ENCODE measurements at regions not wholly inside any gene's neighbourhood (a gene's known extent, or its start where the extent isn't known, plus 50 kb on each side); places are given as distances from the start of the nearest gene placed in this dataset.

DNA sequence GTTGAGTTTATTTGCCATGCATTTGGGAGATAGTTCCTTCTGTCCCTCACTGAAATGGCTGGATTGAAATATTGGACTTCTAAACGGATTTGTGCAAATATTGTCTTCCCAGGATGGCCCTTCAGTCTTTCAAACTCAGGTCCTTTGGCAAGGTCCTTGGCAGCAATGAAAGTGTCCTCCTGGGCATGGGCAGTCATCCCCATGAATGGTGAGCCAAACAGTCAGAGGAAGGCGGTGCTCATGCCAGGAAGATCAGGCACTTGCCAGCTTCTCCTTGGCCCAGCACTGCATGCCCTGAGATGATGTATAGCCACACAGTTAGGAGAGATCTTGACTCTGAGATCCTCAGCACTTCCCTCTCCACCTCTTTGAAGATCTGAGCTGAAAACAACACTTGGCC is 221.4 kb upstream of the KLF4 start:
- H3F3A ChIP-seq (ENCODE audit: control insufficient read depth, insufficient read depth) = no peaks in the 10 kb centered on the region
- H3K4me2 ChIP-seq (ENCODE audit: low read length) = no peak overlapping the region
- no peaks in the 10 kb centered on the region for H4K20me1 ChIP-seq (ENCODE audit: control insufficient read depth, insufficient read depth, low read depth, low read length)
- no peaks in the 10 kb centered on the region for H3K36me3 ChIP-seq (ENCODE audit: control insufficient read depth, low read length)
- no peak overlapping the region for H3K4me3 ChIP-seq (ENCODE audit: low read length)
- no peak overlapping the region for H3K27ac ChIP-seq (ENCODE audit: low read depth, low read length)
- no peaks in the 10 kb centered on the region for H3K27me3 ChIP-seq (ENCODE audit: control insufficient read depth, low read length)
- H3K9me3 ChIP-seq (ENCODE audit: control insufficient read depth, insufficient read depth, low read length) = no peaks in the 10 kb centered on the region
- H3K9me2 ChIP-seq (replicated peaks; ENCODE audit: control insufficient read depth, low read length) = no peaks in the 10 kb centered on the region
- no peaks in the 10 kb centered on the region for H3K4me1 ChIP-seq (ENCODE audit: control insufficient read depth, low read length)
- H3K79me2 ChIP-seq (ENCODE audit: control insufficient read depth, low read length) = no peaks in the 10 kb centered on the region
- TF ChIP-seq, protein P1, sequence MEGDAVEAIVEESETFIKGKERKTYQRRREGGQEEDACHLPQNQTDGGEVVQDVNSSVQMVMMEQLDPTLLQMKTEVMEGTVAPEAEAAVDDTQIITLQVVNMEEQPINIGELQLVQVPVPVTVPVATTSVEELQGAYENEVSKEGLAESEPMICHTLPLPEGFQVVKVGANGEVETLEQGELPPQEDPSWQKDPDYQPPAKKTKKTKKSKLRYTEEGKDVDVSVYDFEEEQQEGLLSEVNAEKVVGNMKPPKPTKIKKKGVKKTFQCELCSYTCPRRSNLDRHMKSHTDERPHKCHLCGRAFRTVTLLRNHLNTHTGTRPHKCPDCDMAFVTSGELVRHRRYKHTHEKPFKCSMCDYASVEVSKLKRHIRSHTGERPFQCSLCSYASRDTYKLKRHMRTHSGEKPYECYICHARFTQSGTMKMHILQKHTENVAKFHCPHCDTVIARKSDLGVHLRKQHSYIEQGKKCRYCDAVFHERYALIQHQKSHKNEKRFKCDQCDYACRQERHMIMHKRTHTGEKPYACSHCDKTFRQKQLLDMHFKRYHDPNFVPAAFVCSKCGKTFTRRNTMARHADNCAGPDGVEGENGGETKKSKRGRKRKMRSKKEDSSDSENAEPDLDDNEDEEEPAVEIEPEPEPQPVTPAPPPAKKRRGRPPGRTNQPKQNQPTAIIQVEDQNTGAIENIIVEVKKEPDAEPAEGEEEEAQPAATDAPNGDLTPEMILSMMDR (IDR thresholded peaks at IDR 0.05; ENCODE audit: low read depth, low read length, poor library complexity, severe bottlenecking) = no peak
- TF ChIP-seq EZH2phosphoT487 (IDR thresholded peaks at IDR 0.05; ENCODE audit: borderline replicate concordance, low read length) = no peak

DNA sequence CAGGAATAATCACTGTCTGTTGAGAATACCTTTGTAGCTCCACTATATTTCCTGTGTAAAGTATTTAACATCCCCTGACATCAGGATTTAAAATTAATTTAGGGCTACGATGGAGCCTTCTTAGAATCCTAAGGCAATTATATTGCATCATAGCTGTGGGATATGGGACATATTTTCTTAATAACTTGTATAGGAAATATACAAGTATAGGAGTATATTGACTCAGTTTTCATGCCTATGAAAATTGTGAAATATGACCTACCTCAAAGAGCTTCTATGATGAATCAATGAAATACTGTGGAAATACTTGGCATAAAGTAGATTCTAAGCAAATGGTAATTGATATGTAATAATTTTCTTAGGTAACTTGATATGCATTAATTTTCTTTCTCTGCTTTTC is 221.0 kb upstream of the KLF4 start:
- H3K4me3 ChIP-seq (ENCODE audit: low read length) = no peak overlapping the region
- no peaks in the 10 kb centered on the region for H3K9me3 ChIP-seq (ENCODE audit: control insufficient read depth, insufficient read depth, low read length)
- no peaks in the 10 kb centered on the region for H3K27me3 ChIP-seq (ENCODE audit: control insufficient read depth, low read length)
- H4K20me1 ChIP-seq (ENCODE audit: control insufficient read depth, insufficient read depth, low read depth, low read length) = no peaks in the 10 kb centered on the region
- no peaks in the 10 kb centered on the region for H3K36me3 ChIP-seq (ENCODE audit: control insufficient read depth, low read length)
- H3K27ac ChIP-seq (ENCODE audit: low read depth, low read length) = no peak overlapping the region
- no peaks in the 10 kb centered on the region for H3K4me1 ChIP-seq (ENCODE audit: control insufficient read depth, low read length)
- no peaks in the 10 kb centered on the region for H3F3A ChIP-seq (ENCODE audit: control insufficient read depth, insufficient read depth)
- H3K4me2 ChIP-seq (ENCODE audit: low read length) = no peak overlapping the region
- H3K9me2 ChIP-seq (replicated peaks; ENCODE audit: control insufficient read depth, low read length) = no peaks in the 10 kb centered on the region
- no peaks in the 10 kb centered on the region for H3K79me2 ChIP-seq (ENCODE audit: control insufficient read depth, low read length)
- TF ChIP-seq, protein P1 (IDR thresholded peaks at IDR 0.05; ENCODE audit: low read depth, low read length, poor library complexity, severe bottlenecking) = no peak
- TF ChIP-seq EZH2phosphoT487 (IDR thresholded peaks at IDR 0.05; ENCODE audit: borderline replicate concordance, low read length) = no peak

DNA sequence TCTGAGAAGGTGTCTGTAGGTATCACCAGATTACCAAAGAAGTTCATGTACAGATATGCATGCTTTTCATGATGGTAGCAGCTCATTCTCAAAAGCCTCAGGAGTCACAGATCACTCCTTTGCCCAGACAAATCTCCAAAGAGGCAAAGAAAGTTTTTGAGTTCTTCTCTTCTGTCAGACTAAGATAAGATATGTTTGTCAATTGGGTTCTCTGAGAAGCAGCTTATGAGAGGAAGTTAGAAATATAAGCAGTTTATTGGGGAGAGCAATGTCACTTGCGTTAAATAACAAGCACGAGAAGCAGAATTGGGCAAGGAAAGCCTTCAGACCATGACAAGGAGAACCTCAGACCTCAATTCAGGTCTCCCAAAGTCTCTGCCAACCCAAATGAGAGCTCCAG is 219.2 kb upstream of the KLF4 start:
- Histone ChIP-seq H3K27me3 (ENCODE audit: control insufficient read depth, low read length) (no peaks in the 10 kb centered on the region), H3K9me2 (replicated peaks; ENCODE audit: control insufficient read depth, low read length) (no peaks in the 10 kb centered on the region), H3K4me1 (ENCODE audit: control insufficient read depth, low read length) (no peaks in the 10 kb centered on the region), H4K20me1 (ENCODE audit: control insufficient read depth, insufficient read depth, low read depth, low read length) (no peaks in the 10 kb centered on the region), H3K4me3 (ENCODE audit: low read length) (no peak overlapping the region), H3K27ac (ENCODE audit: low read depth, low read length) (no peak overlapping the region), H3F3A (ENCODE audit: control insufficient read depth, insufficient read depth) (no peaks in the 10 kb centered on the region), H3K79me2 (ENCODE audit: control insufficient read depth, low read length) (no peaks in the 10 kb centered on the region), H3K4me2 (ENCODE audit: low read length) (no peak overlapping the region), H3K9me3 (ENCODE audit: control insufficient read depth, insufficient read depth, low read length) (no peaks in the 10 kb centered on the region), H3K36me3 (ENCODE audit: control insufficient read depth, low read length) (no peaks in the 10 kb centered on the region)
- no peak for TF ChIP-seq EZH2phosphoT487 (IDR thresholded peaks at IDR 0.05; ENCODE audit: borderline replicate concordance, low read length)
- TF ChIP-seq, protein P1 (IDR thresholded peaks at IDR 0.05; ENCODE audit: low read depth, low read length, poor library complexity, severe bottlenecking) = no peak
